ENCODE measurements at regions not wholly inside any gene's neighbourhood (a gene's known extent, or its start where the extent isn't known, plus 50 kb on each side); places are given as distances from the start of the nearest gene placed in this dataset.

- no peak for DNase-seq (ENCODE audit: low read depth, low spot score)
- in situ Hi-C loops (cut with HindIII; ENCODE audit: low pct_unique_long_range_greater_than_20kb, low sequenced_read_pairs): no loop called here
Observed at GRCh38 chr9:118536153-118536552, 832.0 kb downstream of the TLR4 start.

- in situ Hi-C loops (cut with HindIII; ENCODE audit: low pct_unique_long_range_greater_than_20kb, low sequenced_read_pairs): no loop called here
- DNase-seq (ENCODE audit: low read depth, low spot score): no peak
Observed at GRCh38 chr9:118538959-118539358, 830.3 kb downstream of the BRINP1 start.

GRCh38 chr9:118553465-118553864, 815.8 kb downstream of the BRINP1 start:
- DNase-seq (ENCODE audit: low read depth, low spot score): no peak
- in situ Hi-C loops (cut with HindIII; ENCODE audit: low pct_unique_long_range_greater_than_20kb, low sequenced_read_pairs): no loop called here

- in situ Hi-C loops (cut with HindIII; ENCODE audit: low pct_unique_long_range_greater_than_20kb, low sequenced_read_pairs): no loop called here
Observed at GRCh38 chr9:118554987-118555386, 814.2 kb downstream of the BRINP1 start.

GRCh38 chr9:118558026-118558425, 811.2 kb downstream of the BRINP1 start:
- in situ Hi-C loops (cut with HindIII; ENCODE audit: low pct_unique_long_range_greater_than_20kb, low sequenced_read_pairs): no loop called here
- no peak for DNase-seq (ENCODE audit: low read depth, low spot score)

More at GRCh38 chr9:118554987-118555386, 814.2 kb downstream of the BRINP1 start:
- DNase-seq (ENCODE audit: low read depth, low spot score): no peak

- in situ Hi-C loops (cut with HindIII; ENCODE audit: low pct_unique_long_range_greater_than_20kb, low sequenced_read_pairs): no loop called here
- no peak for DNase-seq (ENCODE audit: low read depth, low spot score)
Observed at GRCh38 chr9:118558891-118559290, 810.3 kb downstream of the BRINP1 start.

GRCh38 chr9:118561051-118561450, 808.2 kb downstream of the BRINP1 start:
- in situ Hi-C loops (cut with HindIII; ENCODE audit: low pct_unique_long_range_greater_than_20kb, low sequenced_read_pairs): no loop called here
- no peak for DNase-seq (ENCODE audit: low read depth, low spot score)

GRCh38 chr9:118563677-118564076, 805.6 kb downstream of the BRINP1 start:
- in situ Hi-C loops (cut with HindIII; ENCODE audit: low pct_unique_long_range_greater_than_20kb, low sequenced_read_pairs): no loop called here

GRCh38 chr9:118567861-118568260, 801.4 kb downstream of the BRINP1 start:
- in situ Hi-C loops (cut with HindIII; ENCODE audit: low pct_unique_long_range_greater_than_20kb, low sequenced_read_pairs): no loop called here
- DNase-seq (ENCODE audit: low read depth, low spot score): no peak

More at GRCh38 chr9:118563677-118564076, 805.6 kb downstream of the BRINP1 start:
- DNase-seq (ENCODE audit: low read depth, low spot score): no peak

GRCh38 chr9:118568704-118569103, 800.5 kb downstream of the BRINP1 start:
- DNase-seq (ENCODE audit: low read depth, low spot score): no peak
- in situ Hi-C loops (cut with HindIII; ENCODE audit: low pct_unique_long_range_greater_than_20kb, low sequenced_read_pairs): no loop called here

- DNase-seq (ENCODE audit: low read depth, low spot score): no peak
- in situ Hi-C loops (cut with HindIII; ENCODE audit: low pct_unique_long_range_greater_than_20kb, low sequenced_read_pairs): no loop called here
Observed at GRCh38 chr9:118569148-118569547, 800.1 kb downstream of the BRINP1 start.

- in situ Hi-C loops (cut with HindIII; ENCODE audit: low pct_unique_long_range_greater_than_20kb, low sequenced_read_pairs): no loop called here
- DNase-seq (ENCODE audit: low read depth, low spot score): no peak
Observed at GRCh38 chr9:118570066-118570465, 799.2 kb downstream of the BRINP1 start.

GRCh38 chr9:118575341-118576070, 793.7 kb downstream of the BRINP1 start:
- DNase-seq (ENCODE audit: low read depth, low spot score): no peak
- in situ Hi-C loops (cut with HindIII; ENCODE audit: low pct_unique_long_range_greater_than_20kb, low sequenced_read_pairs): no loop called here

- in situ Hi-C loops (cut with HindIII; ENCODE audit: low pct_unique_long_range_greater_than_20kb, low sequenced_read_pairs): no loop called here
- DNase-seq (ENCODE audit: low read depth, low spot score): peak; percentile 2
Observed at GRCh38 chr9:118577121-118577520, 792.1 kb downstream of the BRINP1 start.

- in situ Hi-C loops (cut with HindIII; ENCODE audit: low pct_unique_long_range_greater_than_20kb, low sequenced_read_pairs): no loop called here
- no peak for DNase-seq (ENCODE audit: low read depth, low spot score)
Observed at GRCh38 chr9:118578467-118578866, 790.8 kb downstream of the BRINP1 start.

- DNase-seq (ENCODE audit: low read depth, low spot score): no peak
- in situ Hi-C loops (cut with HindIII; ENCODE audit: low pct_unique_long_range_greater_than_20kb, low sequenced_read_pairs): no loop called here
Observed at GRCh38 chr9:118583414-118583813, 785.8 kb downstream of the BRINP1 start.

- in situ Hi-C loops (cut with HindIII; ENCODE audit: low pct_unique_long_range_greater_than_20kb, low sequenced_read_pairs): no loop called here
- no peak for DNase-seq (ENCODE audit: low read depth, low spot score)
Observed at GRCh38 chr9:118586978-118587377, 782.3 kb downstream of the BRINP1 start.

GRCh38 chr9:118594428-118594827, 774.8 kb downstream of the BRINP1 start:
- DNase-seq (ENCODE audit: low read depth, low spot score): no peak
- in situ Hi-C loops (cut with HindIII; ENCODE audit: low pct_unique_long_range_greater_than_20kb, low sequenced_read_pairs): no loop called here

GRCh38 chr9:118595719-118596305, 773.4 kb downstream of the BRINP1 start:
- peak; percentile 40 for DNase-seq (ENCODE audit: low read depth, low spot score)
- in situ Hi-C loops (cut with HindIII; ENCODE audit: low pct_unique_long_range_greater_than_20kb, low sequenced_read_pairs): no loop called here
